H1 (cell line): ENCODE measurements at regions not wholly inside any gene's neighbourhood (a gene's known extent, or its start where the extent isn't known, plus 50 kb on each side); places are given as distances from the start of the nearest gene placed in this dataset.

Source experiments
- CHD1 ChIP-seq: IDR thresholded peaks from 2 replicates; pipeline ENCODE4 v1.6.1; 2012; ENCODE audit warnings: low read depth, low read length, improper control_type of control experiment
- CHD7 ChIP-seq: fragments of 300-600 bp; sonication (generic); IDR thresholded peaks from 2 replicates; pipeline ENCODE4 v1.7.1; 2012; ENCODE audit warnings: low read length, moderate library complexity, mild to moderate bottlenecking, inconsistent platforms; ENCODE audit not compliant: insufficient replicate concordance
- CTBP2 ChIP-seq: IDR thresholded peaks from 2 replicates; pipeline ENCODE4 v1.7.0; 2011; ENCODE audit warnings: borderline replicate concordance, mild to moderate bottlenecking, moderate library complexity, mixed read lengths, low read length; ENCODE audit not compliant: insufficient read depth, insufficient read length
- CTCF ChIP-seq, 3 experiments: IDR thresholded peaks; 1 replicate in 2 of 3; 2 replicates in 1 of 3; pipeline versions ENCODE4 v1.5.1 to v1.6.1; 2011; ENCODE audit warnings: low read length in 3 of 3, mild to moderate bottlenecking in 3 of 3, inconsistent platforms in 2 of 3, low read depth in 1 of 3, moderate library complexity in 1 of 3; ENCODE audit not compliant: insufficient read depth in 1 of 3; ENCODE audit errors: control extremely low read depth in 1 of 3
- POLR2A ChIP-seq, 2 experiments: IDR thresholded peaks; 1 replicate in 1 of 2; 2 replicates in 1 of 2; pipeline ENCODE4 v1.6.1; 2011; ENCODE audit warnings: low read depth in 2 of 2, low read length in 2 of 2, mild to moderate bottlenecking in 2 of 2; ENCODE audit errors: control extremely low read depth in 1 of 2
- POU5F1 ChIP-seq: IDR thresholded peaks from 2 replicates; pipeline ENCODE4 v1.6.1; 2011; ENCODE audit warnings: low read depth, mild to moderate bottlenecking, low read length, moderate library complexity
- RXRA ChIP-seq: IDR thresholded peaks from 2 replicates; pipeline ENCODE4 v1.6.1; 2011; ENCODE audit warnings: low read depth, mild to moderate bottlenecking, low read length, moderate library complexity; ENCODE audit not compliant: insufficient read depth
- SP4 ChIP-seq: IDR thresholded peaks from 2 replicates; pipeline ENCODE4 v1.6.1; 2012; ENCODE audit warnings: low read length, inconsistent platforms

- no peak for TF ChIP-seq CHD7
- no peak for TF ChIP-seq POLR2A (IDR thresholded peaks at IDR 0.05; ENCODE audit: control extremely low read depth in 1 of 2, low read depth in 2 of 2, low read length in 2 of 2)
- no peak for TF ChIP-seq SP4
- no peak for TF ChIP-seq CTBP2
- no peak for TF ChIP-seq CHD1
- TF ChIP-seq RXRA = no peak
- TF ChIP-seq CTCF (IDR thresholded peaks at IDR 0.05; ENCODE audit: control extremely low read depth in 1 of 3, insufficient read depth in 1 of 3, low read depth in 1 of 3, low read length in 3 of 3) = no peak
- TF ChIP-seq POU5F1 = no peak
These were observed 151.8 kb upstream of the MED13 start (continued) for GRCh38 chr17:62216847-62217246.
